ENCODE measurements at regions not wholly inside any gene's neighbourhood (a gene's known extent, or its start where the extent isn't known, plus 50 kb on each side); places are given as distances from the start of the nearest gene placed in this dataset.

GRCh38 chr7:18421297-18422002 is 74.1 kb upstream of the HDAC9 start (continued):
- TF ChIP-seq ZNF223 (tag by site-specific recombination; IDR thresholded peaks at IDR 0.05) = no peak
- peak; percentile 48; the same call in 1 of the 2 replicates for TF ChIP-seq WT1 (tag by site-specific recombination; IDR thresholded peaks at IDR 0.05)
- TF ChIP-seq SALL2 (tag by site-specific recombination; IDR thresholded peaks at IDR 0.05; ENCODE audit: borderline replicate concordance) = no peak
- TF ChIP-seq TSHZ1 (tag by site-specific recombination; IDR thresholded peaks at IDR 0.05; ENCODE audit: borderline replicate concordance) = peak; percentile 44; the same call in 1 of the 2 replicates
- TF ChIP-seq ZFP41 (tag by site-specific recombination; IDR thresholded peaks at IDR 0.05; ENCODE audit: borderline replicate concordance) = no peak
- 0 out of 2 replicates have a peak, but pooled peaks have one; percentile 24 for TF ChIP-seq PATZ1 (tag by site-specific recombination; IDR thresholded peaks at IDR 0.05)
- no peak for TF ChIP-seq ZBTB1 (tag by site-specific recombination; IDR thresholded peaks at IDR 0.05)
- no peak for TF ChIP-seq ZNF292 (tag by site-specific recombination; IDR thresholded peaks at IDR 0.05; ENCODE audit: borderline replicate concordance, low read depth)
- no peak for TF ChIP-seq KLF17 (tag by site-specific recombination; IDR thresholded peaks at IDR 0.05)
- peak; percentile 59 for TF ChIP-seq ZBTB17 (tag by site-specific recombination; IDR thresholded peaks at IDR 0.05)
- no peak for TF ChIP-seq RBAK (tag by site-specific recombination; IDR thresholded peaks at IDR 0.05)
- no peak for TF ChIP-seq ZNF513 (tag by site-specific recombination; IDR thresholded peaks at IDR 0.05)
- no peak for TF ChIP-seq ZNF621 (tag by site-specific recombination; IDR thresholded peaks at IDR 0.05)
- TF ChIP-seq ZNF324 (tag by site-specific recombination; IDR thresholded peaks at IDR 0.05) = no peak
- TF ChIP-seq ZXDB (tag by site-specific recombination; IDR thresholded peaks at IDR 0.05) = no peak
- no peak for TF ChIP-seq HIC1 (tag by site-specific recombination; IDR thresholded peaks at IDR 0.05)
- no peak for TF ChIP-seq GFI1B (tag by site-specific recombination; IDR thresholded peaks at IDR 0.05)
- no peak for TF ChIP-seq ZNF280D (tag by site-specific recombination; IDR thresholded peaks at IDR 0.05)
- TF ChIP-seq ZNF660 (tag by site-specific recombination; IDR thresholded peaks at IDR 0.05) = 0 out of 2 replicates have a peak, but pooled peaks have one; percentile 21
- no peak for TF ChIP-seq HOXC10 (CRISPR knock-in tag; IDR thresholded peaks at IDR 0.05)
- TF ChIP-seq ZNF112 (tag by site-specific recombination; IDR thresholded peaks at IDR 0.05) = no peak
- TF ChIP-seq ZNF707 (tag by site-specific recombination; IDR thresholded peaks at IDR 0.05) = no peak
- TF ChIP-seq ZNF132 (tag by site-specific recombination; IDR thresholded peaks at IDR 0.05; ENCODE audit: borderline replicate concordance) = no peak
- TF ChIP-seq ZNF473 (tag by site-specific recombination; IDR thresholded peaks at IDR 0.05) = no peak
- 0 out of 2 replicates have a peak, but pooled peaks have one; percentile 37 for TF ChIP-seq GLIS1 (tag by site-specific recombination; IDR thresholded peaks at IDR 0.05)
- TF ChIP-seq YY1 (tag by site-specific recombination; IDR thresholded peaks at IDR 0.05) = no peak; the same call in 1 of the 2 replicates
- 0 out of 2 replicates have a peak, but pooled peaks have one; percentile 35 for TF ChIP-seq ZNF561 (tag by site-specific recombination; IDR thresholded peaks at IDR 0.05; ENCODE audit: borderline replicate concordance)
